Stimulated activated naive CD8-positive, alpha-beta T cell treated with anti-CD3 and anti-CD28 coated beads, Interleukin-15, Interleukin-2, amounts not matched to agents 100 U/mL and 50 U/mL, for 24 hours (primary cell): ENCODE measurements at regions not wholly inside any gene's neighbourhood (a gene's known extent, or its start where the extent isn't known, plus 50 kb on each side); places are given as distances from the start of the nearest gene placed in this dataset.

ENCODE experiments used
- ATAC-seq: fragments of 150-1000 bp; cut with Tn5 transposase; one replicate; pipeline ENCODE4 v1.10.0; 2021
- DNase-seq: peaks from one replicate; pipeline ENCODE4 v3.0.0; 2021

- ATAC-seq (no peak), DNase-seq (no peak)
Measured at GRCh38 chr13:62294244-62294643, 878.6 kb upstream of the PCDH20 start.

DNA sequence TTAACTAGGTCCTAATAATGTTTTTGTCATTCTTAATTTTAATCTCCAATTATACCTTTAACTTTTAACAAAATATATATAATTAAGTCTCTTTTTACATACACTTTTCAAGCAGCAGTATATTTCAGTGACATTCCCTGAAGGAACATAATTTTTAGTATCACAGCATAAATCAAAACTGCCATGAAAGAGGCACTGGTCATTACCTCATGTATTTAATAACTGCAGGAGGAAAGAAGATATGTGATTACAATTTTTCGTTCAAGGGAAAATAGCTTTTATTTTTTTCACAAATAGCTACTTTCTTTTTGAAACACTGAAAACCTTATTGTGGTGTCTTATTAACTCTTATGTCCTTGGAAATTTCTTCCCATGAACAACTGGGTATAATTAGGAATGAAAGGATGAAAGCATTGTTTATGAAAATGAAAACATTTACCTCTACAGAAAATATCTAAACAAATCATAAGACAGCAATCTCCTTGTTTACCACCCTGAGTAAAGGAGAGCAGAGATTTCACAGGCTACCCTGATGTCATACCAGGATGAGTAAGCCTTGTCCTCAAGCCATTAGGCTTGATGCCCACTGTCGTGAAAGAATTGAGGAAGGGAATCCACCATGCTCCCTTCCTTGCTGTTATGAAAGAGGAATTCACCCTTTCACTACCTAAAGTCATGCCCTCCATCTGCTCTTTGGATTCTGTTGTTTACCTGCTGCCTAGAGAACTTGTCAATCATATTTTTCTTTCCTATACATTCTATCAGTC, 877.2 kb upstream of the PCDH20 start:
- ATAC-seq, result no peak
- DNase-seq, result no peak

DNA sequence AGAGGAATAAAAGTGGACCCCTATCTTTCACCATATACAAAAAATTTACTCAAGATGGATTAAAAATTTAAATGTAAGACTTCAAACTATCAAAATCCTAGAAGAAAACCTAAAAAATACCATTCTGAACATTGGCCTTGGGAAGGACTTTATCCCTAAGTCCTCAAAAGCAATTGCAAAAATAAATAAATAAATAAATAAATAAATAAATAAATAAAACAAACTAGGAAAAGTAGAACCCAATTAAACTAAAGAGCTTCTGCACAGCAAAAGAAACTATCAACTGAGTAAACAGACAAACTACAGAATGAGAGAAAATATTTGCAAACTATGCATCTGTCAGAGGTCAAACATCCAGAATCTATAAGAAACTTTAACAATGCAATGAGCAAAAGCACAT, 874.9 kb upstream of the PCDH20 start:
- DNase-seq, result no peak
- no peak for ATAC-seq

- DNase-seq, result no peak
Measured at GRCh38 chr13:62287764-62288163, 872.1 kb upstream of the PCDH20 start.

DNA sequence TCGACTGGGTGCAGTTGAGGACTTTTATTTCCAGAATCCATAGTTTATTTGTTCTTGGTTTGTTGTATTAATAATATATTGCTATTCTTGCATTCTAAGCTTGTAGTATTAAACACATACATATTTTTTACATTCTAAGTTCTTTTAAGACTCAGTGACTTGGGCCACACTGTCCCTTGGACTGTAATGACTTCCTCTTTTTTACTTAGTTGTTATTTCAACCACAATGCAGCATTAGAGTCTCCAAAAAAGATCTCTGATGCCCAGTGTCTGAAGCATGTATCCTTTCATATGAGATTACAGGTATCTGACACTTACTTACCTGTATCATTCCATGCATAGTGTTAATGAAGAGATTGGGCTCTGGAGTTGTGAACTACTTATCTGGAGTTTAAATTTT, 864.9 kb upstream of the PCDH20 start:
- ATAC-seq, result no peak
- no peak for DNase-seq

More at GRCh38 chr13:62287764-62288163, 872.1 kb upstream of the PCDH20 start:
- no peak for ATAC-seq

GRCh38 chr13:62278271-62278670, 862.6 kb upstream of the PCDH20 start:
- DNase-seq, result no peak
- no peak for ATAC-seq

DNA sequence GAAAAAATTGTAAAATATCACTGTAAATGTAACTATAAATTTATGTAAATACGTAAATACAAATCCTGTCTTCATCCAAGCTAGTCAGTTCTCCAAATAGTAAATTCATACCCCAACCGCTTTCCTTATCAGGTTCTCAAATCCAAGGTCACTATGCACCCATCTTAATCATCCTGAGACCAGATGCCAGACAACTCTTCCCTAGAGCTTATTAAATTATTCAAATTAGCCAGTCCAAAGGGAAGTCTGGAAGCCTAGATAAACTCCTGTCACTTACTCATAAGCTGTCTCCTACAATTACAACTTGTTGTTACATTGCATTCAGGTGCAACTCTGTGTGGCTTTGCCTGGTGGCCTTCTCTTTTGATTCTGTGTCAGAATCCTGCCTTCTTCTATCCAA, 836.1 kb upstream of the PCDH20 start:
- ATAC-seq (no peak), DNase-seq (no peak)

DNA sequence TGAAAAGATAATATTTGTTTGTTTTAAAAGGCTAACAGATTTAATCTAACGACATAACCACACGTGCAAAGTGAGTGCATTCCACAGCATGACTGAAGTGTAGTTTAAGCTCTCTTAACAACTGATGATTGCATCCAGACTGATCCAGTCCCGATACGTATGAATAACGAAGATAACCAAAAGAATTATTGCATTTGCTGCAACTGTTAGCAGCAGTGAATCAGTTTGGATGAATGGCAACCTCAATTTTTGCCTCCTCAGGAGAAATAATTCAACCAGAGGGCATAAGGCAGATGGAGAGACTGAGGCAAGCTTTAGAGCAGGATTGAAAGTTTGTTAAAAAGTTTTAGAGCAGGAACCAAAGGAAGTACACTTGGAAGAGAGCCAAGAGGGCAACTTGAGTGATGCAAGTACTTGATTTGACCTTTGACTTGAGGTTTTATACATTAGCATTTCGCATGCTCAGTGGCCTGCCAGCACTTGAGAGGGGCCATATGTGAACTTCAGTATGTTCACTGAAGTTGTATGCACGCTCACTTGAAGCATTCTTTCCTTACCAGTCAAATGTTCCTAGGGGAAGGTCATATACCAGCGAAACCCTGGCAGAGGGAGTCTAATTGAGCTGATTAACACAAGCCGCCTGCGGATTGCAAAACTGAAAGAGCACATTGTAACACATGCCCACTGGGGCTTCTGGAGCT, 835.0 kb upstream of the PCDH20 start:
- ATAC-seq (no peak), DNase-seq (no peak)

DNA sequence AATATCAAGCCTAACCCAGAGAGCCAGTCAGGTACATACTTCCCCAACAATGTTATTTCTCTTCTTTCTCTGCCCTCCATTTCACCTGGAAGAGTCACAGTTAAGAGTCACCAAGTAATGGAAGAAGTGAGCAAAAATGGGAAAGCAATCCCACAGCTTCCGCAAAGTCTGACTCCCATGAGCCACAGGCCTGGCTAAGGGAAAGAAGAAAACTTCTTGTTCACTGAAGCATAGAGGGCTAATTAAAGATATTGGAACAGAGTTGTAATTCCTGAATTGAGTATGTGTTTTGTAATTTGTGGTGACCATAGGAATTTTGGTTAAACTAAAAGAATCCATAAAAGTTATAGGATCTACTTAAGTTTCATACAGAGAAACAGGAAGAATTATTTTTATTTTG, 830.9 kb upstream of the PCDH20 start:
- ATAC-seq (no peak), DNase-seq (no peak)

DNA sequence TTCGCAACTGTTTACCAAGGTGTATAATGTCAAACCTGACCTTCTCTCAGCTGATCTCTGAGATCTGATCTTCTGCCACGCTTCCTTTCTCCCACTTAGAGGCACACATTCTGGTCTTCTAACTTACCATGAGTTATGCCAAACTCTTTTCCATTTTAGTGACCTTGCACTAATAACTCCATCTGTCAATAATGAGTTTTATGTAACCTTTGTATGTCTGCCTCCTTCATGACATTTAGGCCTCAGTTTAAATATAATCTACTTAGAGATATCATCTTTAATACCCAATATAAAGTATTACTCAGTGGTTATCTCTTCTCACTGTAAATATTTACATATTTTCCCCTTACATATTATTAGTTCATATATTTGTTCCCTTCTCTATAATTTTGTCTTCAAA, 827.5 kb upstream of the PCDH20 start:
- no peak for DNase-seq
- ATAC-seq, result no peak

DNA sequence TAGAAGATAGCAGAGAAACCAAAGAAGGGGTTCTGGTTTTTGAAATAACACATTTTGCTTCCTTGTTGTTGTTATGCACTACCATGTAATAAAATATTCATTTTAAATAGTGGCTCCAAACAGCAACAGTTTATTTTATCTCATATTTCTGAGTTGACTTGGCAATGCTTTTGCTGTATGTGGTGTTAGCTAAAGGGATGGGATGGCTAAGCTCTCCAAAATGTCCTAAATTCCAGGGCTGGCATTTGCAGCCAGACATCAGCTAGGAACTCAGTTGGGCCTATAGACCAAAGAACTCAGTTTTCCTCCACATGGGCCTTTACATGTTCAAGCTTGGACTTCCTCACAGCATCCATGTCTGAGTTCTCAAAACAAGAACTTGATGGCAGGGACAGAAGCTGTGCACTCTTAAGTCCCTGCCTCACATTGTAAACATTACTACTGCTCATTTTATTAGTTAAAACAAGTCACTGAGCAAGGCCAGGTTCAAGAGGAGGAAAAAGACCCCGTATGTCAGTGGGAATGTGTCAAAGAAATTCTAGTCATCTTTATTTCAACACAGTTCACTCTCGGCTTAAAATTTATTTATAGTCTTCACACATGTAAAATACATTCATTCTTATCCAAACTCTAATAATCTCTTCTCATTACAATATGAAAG, 819.3 kb upstream of the PCDH20 start:
- DNase-seq (no peak), ATAC-seq (no peak)

DNA sequence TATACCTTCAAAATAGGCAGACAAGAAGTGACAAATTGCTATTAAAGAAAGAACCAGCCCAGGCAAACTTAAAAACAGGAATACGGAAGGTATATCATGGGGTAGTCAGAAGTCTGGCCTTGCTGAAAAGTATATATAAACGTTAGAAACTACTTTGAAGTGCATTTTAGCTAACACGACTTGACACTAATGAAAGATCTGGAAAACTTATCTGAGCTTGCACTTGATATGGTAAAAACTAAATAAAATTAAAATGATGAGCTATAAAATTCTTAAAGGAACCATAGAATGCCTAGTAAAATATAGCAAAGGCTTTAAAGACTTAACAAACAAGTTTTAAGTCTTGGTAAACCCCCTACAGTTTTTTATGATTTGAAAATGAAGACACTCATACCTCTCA, 795.3 kb upstream of the PCDH20 start:
- ATAC-seq (no peak), DNase-seq (no peak)

- ATAC-seq, result no peak
Measured at GRCh38 chr13:62209529-62209928, 793.9 kb upstream of the PCDH20 start.

GRCh38 chr13:62207388-62207787, 791.7 kb upstream of the PCDH20 start:
- ATAC-seq (no peak), DNase-seq (no peak)

More at GRCh38 chr13:62209529-62209928, 793.9 kb upstream of the PCDH20 start:
- no peak for DNase-seq

- DNase-seq, result no peak
- ATAC-seq, result no peak
Measured at GRCh38 chr13:62206165-62206564, 790.5 kb upstream of the PCDH20 start.

DNA sequence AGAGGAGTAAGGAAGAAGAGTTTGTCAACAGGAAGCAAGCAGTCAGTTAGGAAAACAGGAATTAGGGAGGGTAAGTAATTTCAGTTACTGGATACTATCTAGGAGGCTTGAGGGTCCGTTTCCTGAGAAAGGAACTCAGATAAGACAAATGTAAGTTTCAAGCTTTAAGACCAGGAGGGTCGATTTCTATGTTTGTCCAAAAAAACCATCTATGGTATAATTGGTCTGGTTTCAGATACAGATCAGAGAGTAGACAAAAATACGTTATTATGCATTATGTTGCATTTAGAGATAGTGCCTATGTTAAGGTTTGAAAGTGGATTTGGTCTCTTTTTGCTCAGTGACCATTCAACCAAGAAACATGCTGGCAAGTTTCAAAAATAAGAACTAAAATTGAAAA, 789.6 kb upstream of the PCDH20 start:
- ATAC-seq, result no peak
- DNase-seq, result no peak

DNA sequence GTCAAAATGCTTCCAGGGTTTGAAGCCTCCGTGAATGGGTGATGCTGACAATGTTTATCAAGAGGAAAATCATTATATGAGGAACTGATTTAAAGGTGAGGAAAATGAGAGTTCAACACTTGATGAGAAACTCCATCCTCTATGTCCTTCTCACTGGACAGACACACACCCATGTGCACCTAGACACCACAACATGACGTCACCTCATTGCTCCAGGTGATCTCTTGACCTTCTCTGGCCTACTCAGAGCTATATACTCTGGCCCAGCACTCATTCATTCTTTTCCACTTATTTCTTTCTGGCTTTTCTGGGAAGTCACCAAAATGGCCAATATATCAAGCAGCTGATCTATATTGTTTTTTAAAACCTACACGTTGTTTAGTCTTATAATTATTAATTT, 778.7 kb upstream of the PCDH20 start:
- ATAC-seq (no peak), DNase-seq (no peak)

DNA sequence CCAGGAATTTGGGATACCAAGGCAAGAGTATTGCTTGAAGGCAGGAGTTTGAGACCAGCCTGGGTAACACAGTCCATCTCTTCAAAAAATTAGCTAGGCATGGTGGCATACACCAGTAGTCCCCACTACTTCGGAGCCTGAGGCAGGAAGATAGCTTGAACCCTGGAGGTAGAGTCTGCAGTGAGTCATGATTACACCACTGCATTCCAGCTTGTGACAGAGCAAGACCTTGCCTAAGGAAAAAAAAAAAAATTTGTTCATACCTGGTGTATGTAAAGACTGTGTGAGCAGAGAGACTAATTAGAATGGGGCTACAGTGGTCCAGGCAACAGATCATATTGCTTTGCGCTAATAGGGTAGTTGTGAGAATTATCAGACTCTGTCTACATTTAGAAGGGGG, 778.3 kb upstream of the PCDH20 start:
- ATAC-seq (no peak), DNase-seq (no peak)

- ATAC-seq (no peak), DNase-seq (no peak)
Measured at GRCh38 chr13:62185631-62186255, 770.1 kb upstream of the PCDH20 start.

DNA sequence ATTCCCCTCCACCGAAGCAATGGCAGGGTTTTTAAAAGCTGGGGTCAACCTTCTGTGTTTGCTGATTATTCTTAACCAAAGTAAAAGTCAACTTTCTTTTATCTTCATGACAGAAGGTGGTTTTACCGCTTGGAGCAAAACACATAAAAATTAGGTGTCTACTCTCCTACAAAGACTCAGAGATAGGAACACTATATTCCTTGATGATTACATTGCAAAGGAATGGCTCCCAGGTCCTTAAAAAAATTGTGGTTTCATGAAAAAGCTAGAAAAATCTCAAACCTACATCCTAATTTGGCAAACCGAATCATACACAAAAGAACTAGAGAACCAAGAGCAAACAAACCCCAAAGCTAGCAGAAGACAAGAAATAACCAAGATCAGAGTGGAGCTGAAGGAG, 760.4 kb upstream of the PCDH20 start:
- DNase-seq, result no peak

GRCh38 chr13:62173958-62174357, 758.3 kb upstream of the PCDH20 start:
- no peak for ATAC-seq
- DNase-seq, result no peak

More for the DNA sequence above, 760.4 kb upstream of the PCDH20 start:
- no peak for ATAC-seq

DNA sequence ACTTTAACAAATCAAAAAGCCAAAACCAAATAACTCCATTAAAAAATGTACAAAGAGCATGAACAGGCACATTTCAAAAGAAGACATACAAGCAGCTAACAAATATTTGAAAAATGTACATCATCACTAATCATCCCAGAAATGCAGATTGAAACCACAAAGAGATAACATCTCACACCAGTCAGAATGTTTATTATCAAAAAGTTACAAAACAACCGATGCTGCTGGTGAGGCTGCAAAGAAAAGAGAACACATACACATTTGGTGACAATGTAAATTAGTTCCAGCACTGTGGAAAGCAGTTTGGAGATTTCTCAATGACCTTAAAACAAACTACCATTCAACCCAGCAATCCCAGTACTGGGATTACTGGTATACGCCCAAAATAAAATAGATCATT, 756.0 kb upstream of the PCDH20 start:
- ATAC-seq (no peak), DNase-seq (no peak)

DNA sequence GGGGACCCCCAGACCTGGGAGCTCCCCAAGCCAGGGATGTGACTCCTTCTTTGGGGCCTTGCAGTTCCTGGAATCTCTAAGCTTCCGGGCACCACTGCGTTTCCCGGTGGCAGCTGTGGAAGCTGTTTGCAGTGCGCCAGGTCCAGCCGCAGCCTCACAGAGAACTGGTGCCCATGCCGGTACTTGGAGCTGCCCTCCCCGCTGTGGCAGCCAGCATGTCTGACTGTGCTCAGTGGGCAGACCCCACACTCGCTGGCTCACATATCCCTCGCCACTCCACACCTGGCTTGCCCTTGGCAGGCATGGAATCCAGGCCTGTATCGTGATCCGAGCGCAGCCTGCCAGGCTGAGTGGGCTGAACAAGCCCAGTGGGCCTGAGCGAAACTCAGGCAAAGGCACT, 753.2 kb upstream of the PCDH20 start:
- DNase-seq, result no peak
- ATAC-seq, result no peak
